ENCODE measurements at regions not wholly inside any gene's neighbourhood (a gene's known extent, or its start where the extent isn't known, plus 50 kb on each side); places are given as distances from the start of the nearest gene placed in this dataset.

DNA sequence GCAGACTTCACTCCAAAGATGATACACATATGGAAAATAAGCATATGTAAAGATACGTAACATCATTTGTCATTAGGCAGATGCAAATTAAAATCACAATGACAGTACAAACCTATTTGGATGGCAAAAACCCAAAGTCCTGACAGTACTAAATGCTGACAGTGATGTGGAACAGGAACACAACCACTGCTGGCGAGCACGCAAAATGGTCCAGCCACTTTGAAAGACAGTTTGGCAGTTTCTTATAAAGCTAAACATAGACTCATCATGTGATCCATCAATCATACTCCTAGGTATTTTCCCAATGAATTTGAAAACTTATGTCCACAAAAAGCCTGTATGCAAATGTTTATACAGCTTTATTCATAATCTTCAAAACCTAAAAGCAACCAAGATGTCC lies 200.7 kb downstream of the RAMP3 start:
- Mint-ChIP-seq H3K4me1 (ENCODE audit: low read depth, unreplicated experiment) (peaks cover 18% of the 10 kb centered on the region), H3K9me3 (ENCODE audit: unreplicated experiment) (peaks cover 6% of the 10 kb centered on the region), H3K27me3 (ENCODE audit: unreplicated experiment) (no peaks in the 10 kb centered on the region), H3K27ac (ENCODE audit: unreplicated experiment) (no peak overlapping the region), H3K36me3 (ENCODE audit: unreplicated experiment) (peaks cover 4% of the 10 kb centered on the region), H3K4me3 (ENCODE audit: unreplicated experiment) (no peak overlapping the region)
- TF ChIP-seq, protein P1, sequence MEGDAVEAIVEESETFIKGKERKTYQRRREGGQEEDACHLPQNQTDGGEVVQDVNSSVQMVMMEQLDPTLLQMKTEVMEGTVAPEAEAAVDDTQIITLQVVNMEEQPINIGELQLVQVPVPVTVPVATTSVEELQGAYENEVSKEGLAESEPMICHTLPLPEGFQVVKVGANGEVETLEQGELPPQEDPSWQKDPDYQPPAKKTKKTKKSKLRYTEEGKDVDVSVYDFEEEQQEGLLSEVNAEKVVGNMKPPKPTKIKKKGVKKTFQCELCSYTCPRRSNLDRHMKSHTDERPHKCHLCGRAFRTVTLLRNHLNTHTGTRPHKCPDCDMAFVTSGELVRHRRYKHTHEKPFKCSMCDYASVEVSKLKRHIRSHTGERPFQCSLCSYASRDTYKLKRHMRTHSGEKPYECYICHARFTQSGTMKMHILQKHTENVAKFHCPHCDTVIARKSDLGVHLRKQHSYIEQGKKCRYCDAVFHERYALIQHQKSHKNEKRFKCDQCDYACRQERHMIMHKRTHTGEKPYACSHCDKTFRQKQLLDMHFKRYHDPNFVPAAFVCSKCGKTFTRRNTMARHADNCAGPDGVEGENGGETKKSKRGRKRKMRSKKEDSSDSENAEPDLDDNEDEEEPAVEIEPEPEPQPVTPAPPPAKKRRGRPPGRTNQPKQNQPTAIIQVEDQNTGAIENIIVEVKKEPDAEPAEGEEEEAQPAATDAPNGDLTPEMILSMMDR (IDR thresholded peaks at IDR 0.05; ENCODE audit: partially characterized antibody, unreplicated experiment), result no peak
- no peak for DNase-seq

GRCh38 chr7:45359250-45359649 lies 201.7 kb downstream of the RAMP3 start:
- H3K9me3 Mint-ChIP-seq (ENCODE audit: unreplicated experiment), result peaks cover 6% of the 10 kb centered on the region
- no peaks in the 10 kb centered on the region for H3K27me3 Mint-ChIP-seq (ENCODE audit: unreplicated experiment)
- TF ChIP-seq, protein P1 (IDR thresholded peaks at IDR 0.05; ENCODE audit: partially characterized antibody, unreplicated experiment), result no peak
- H3K27ac Mint-ChIP-seq (ENCODE audit: unreplicated experiment), result no peak overlapping the region
- H3K36me3 Mint-ChIP-seq (ENCODE audit: unreplicated experiment), result peaks cover 4% of the 10 kb centered on the region
- peaks cover 18% of the 10 kb centered on the region for H3K4me1 Mint-ChIP-seq (ENCODE audit: low read depth, unreplicated experiment)
- H3K4me3 Mint-ChIP-seq (ENCODE audit: unreplicated experiment), result no peak overlapping the region
- DNase-seq, result no peak

- H3K9me3 Mint-ChIP-seq (ENCODE audit: unreplicated experiment), result peaks cover 6% of the 10 kb centered on the region
- no peaks in the 10 kb centered on the region for H3K27me3 Mint-ChIP-seq (ENCODE audit: unreplicated experiment)
These were observed 202.2 kb downstream of the RAMP3 start for GRCh38 chr7:45359776-45360175.

GRCh38 chr7:45363669-45364068 lies 206.1 kb downstream of the RAMP3 start:
- Mint-ChIP-seq H3K4me1 (ENCODE audit: low read depth, unreplicated experiment) (peaks cover 18% of the 10 kb centered on the region), H3K27ac (ENCODE audit: unreplicated experiment) (no peak overlapping the region), H3K9me3 (ENCODE audit: unreplicated experiment) (peaks cover 6% of the 10 kb centered on the region), H3K4me3 (ENCODE audit: unreplicated experiment) (no peak overlapping the region), H3K36me3 (ENCODE audit: unreplicated experiment) (no peaks in the 10 kb centered on the region), H3K27me3 (ENCODE audit: unreplicated experiment) (no peaks in the 10 kb centered on the region)
- TF ChIP-seq, protein P1 (IDR thresholded peaks at IDR 0.05; ENCODE audit: partially characterized antibody, unreplicated experiment), result no peak
- no peak for DNase-seq

More at GRCh38 chr7:45359776-45360175, 202.2 kb downstream of the RAMP3 start:
- no peak overlapping the region for H3K4me3 Mint-ChIP-seq (ENCODE audit: unreplicated experiment)
- H3K36me3 Mint-ChIP-seq (ENCODE audit: unreplicated experiment), result peaks cover 4% of the 10 kb centered on the region
- no peak overlapping the region for H3K27ac Mint-ChIP-seq (ENCODE audit: unreplicated experiment)
- peak; percentile 55 for DNase-seq
- TF ChIP-seq, protein P1 (IDR thresholded peaks at IDR 0.05; ENCODE audit: partially characterized antibody, unreplicated experiment), result no peak
- H3K4me1 Mint-ChIP-seq (ENCODE audit: low read depth, unreplicated experiment), result peaks cover 18% of the 10 kb centered on the region

DNA sequence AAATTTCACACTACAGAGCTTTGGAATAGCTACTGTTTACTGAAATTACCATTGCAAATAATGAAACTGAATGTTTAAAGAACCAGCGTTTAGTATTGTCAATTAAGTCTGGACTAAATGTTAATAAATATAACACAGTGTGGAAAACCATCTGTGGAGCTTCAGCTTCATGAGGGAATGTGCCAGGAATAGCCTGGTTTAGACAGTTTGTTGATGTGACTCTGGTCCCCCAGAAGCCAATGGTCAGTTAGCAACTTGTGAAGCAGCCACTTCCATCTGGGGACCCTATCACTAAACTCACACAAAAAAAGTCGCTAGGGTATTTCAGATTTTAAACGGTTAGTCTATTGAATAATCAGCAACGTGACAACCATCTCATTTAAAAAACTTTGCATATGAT lies 207.8 kb downstream of the RAMP3 start:
- DNase-seq, result no peak
- no peaks in the 10 kb centered on the region for H3K36me3 Mint-ChIP-seq (ENCODE audit: unreplicated experiment)

More for the DNA sequence above, 207.8 kb downstream of the RAMP3 start:
- TF ChIP-seq, protein P1 (IDR thresholded peaks at IDR 0.05; ENCODE audit: partially characterized antibody, unreplicated experiment), result no peak
- no peaks in the 10 kb centered on the region for H3K27me3 Mint-ChIP-seq (ENCODE audit: unreplicated experiment)
- H3K27ac Mint-ChIP-seq (ENCODE audit: unreplicated experiment), result no peak overlapping the region
- peaks cover 8% of the 10 kb centered on the region for H3K4me1 Mint-ChIP-seq (ENCODE audit: low read depth, unreplicated experiment)
- peaks cover 5% of the 10 kb centered on the region for H3K9me3 Mint-ChIP-seq (ENCODE audit: unreplicated experiment)
- no peak overlapping the region for H3K4me3 Mint-ChIP-seq (ENCODE audit: unreplicated experiment)

Measured in glutamatergic neuron (in vitro differentiated cells).